Ectodermal cell (in vitro differentiated cells): ENCODE measurements at regions not wholly inside any gene's neighbourhood (a gene's known extent, or its start where the extent isn't known, plus 50 kb on each side); places are given as distances from the start of the nearest gene placed in this dataset.

Source experiments
- H3K27ac ChIP-seq: 2 replicates; pipeline ENCODE4 v1.7.0; 2013; ENCODE audit warnings: mild to moderate bottlenecking, low read depth, low read length; ENCODE audit not compliant: insufficient read depth, poor library complexity, severe bottlenecking
- H3K27me3 ChIP-seq: 2 replicates; pipeline ENCODE4 v1.7.0; 2013; ENCODE audit warnings: mild to moderate bottlenecking, low read length; ENCODE audit not compliant: insufficient read depth, control insufficient read depth, poor library complexity, severe bottlenecking
- H3K36me3 ChIP-seq: one replicate; pipeline ENCODE4 v1.7.0; 2013; ENCODE audit warnings: low read length; ENCODE audit not compliant: control insufficient read depth, insufficient read depth
- H3K4me1 ChIP-seq: one replicate; pipeline ENCODE4 v1.7.0; 2013; ENCODE audit warnings: low read length; ENCODE audit not compliant: control insufficient read depth, insufficient read depth
- H3K4me3 ChIP-seq: 2 replicates; pipeline ENCODE4 v1.7.0; 2013; ENCODE audit warnings: low read depth, low read length, control low read depth; ENCODE audit not compliant: insufficient read depth
- H3K9me3 ChIP-seq: 2 replicates; pipeline ENCODE4 v1.7.0; 2013; ENCODE audit warnings: mild to moderate bottlenecking, low read length, moderate library complexity; ENCODE audit not compliant: control insufficient read depth
- WGBS, 2 experiments: methylation state at CpG; one replicate each; pipeline ENCODE4 v1.1.7; 2013; ENCODE audit warnings: missing lambda C conversion rate in 2 of 2; 5-methylcytosine and 5-hydroxymethylcytosine counted together

DNA sequence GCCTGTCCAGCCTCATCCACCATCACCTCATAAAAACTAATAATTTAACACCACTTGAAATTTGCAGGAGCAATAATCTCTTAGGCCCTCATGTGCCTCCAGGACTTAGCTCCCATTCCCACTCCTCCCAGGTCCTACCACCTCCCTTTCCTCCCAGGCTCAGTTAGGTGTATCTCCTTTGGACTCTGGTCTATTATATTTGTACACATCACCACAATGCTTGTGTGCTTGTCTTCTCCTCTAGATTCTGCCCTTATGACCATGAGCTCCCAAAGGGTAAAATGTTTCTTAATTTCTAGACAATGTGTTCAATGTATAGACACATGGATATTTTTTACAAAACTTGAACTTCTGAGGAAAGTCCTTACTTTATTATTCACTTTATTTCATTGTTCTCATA is 182.0 kb upstream of the ZC3H15 start:
- Histone ChIP-seq H3K4me3 (no peak overlapping the region), H3K36me3 (no peaks in the 10 kb centered on the region), H3K9me3 (no peaks in the 10 kb centered on the region), H3K27ac (no peak overlapping the region), H3K27me3 (no peaks in the 10 kb centered on the region), H3K4me1 (no peaks in the 10 kb centered on the region)

DNA sequence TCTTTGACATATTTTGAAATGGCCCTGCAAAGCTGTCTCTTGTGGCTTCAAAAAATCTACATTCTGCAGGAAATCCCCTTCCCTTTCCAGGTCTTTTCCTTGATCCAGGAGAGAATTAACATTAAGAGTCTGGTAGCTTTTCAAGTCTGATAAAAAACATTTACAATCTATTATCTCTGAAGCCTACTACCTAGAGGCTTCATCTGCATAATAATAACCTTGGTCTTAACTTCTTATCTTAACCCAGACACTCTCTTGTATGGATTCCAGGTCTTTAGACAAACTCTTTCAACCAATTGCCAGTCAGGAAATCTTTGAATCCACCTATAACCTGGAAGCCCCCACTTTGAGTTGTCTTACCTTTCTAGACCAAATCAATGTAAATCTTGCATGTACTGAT is 179.3 kb upstream of the ZC3H15 start:
- H3K9me3 ChIP-seq = no peaks in the 10 kb centered on the region
- no peak overlapping the region for H3K4me3 ChIP-seq
- no peak overlapping the region for H3K27ac ChIP-seq
- H3K36me3 ChIP-seq = no peaks in the 10 kb centered on the region
- no peaks in the 10 kb centered on the region for H3K27me3 ChIP-seq
- no peaks in the 10 kb centered on the region for H3K4me1 ChIP-seq

DNA sequence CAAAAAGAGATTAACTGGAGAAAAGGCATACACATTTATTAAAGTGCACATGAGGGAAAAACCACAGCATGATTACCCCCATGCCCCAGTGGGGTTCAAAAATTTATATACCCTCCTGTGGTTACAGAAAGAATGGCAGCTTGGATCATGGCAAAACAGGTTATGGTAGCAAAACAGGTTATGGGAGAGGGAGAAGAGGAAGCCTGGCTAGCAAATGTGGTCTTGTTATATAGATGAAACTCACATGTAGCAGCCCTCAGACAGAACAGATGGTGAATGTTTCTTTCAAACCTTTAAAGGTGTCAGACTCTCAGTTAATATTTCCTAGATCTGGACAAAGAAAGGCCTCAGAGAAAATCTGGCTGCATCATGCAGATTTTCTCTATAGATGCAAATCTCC is 178.2 kb upstream of the ZC3H15 start:
- Histone ChIP-seq H3K4me1 (no peaks in the 10 kb centered on the region), H3K27ac (no peak overlapping the region), H3K36me3 (no peaks in the 10 kb centered on the region)

DNA sequence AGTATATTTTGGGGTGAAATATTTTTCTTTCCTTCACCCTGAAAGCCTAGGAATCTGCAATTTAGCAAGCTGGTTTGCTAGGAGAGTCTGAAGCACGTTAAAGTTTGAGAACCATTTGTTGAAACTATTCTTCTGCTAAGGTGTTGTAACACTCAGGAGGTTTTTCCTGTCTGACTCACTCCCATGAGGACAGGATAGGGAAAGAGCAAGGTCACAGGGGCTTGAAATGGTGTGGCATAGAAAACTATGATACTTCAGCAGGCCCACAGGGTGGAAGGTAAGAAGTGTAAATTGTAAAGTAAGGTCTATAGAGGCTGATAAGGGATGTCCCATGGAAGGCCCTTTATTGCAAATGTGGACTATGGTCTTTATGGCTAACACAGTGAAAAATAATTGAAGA is 177.7 kb upstream of the ZC3H15 start:
- WGBS, 2 experiments = 23 to 55% methylated on average over 1 of the region's 1 CpG
- H3K4me3 ChIP-seq = no peak overlapping the region
- H3K27me3 ChIP-seq = no peaks in the 10 kb centered on the region
- no peaks in the 10 kb centered on the region for H3K4me1 ChIP-seq
- H3K27ac ChIP-seq = no peak overlapping the region
- no peaks in the 10 kb centered on the region for H3K36me3 ChIP-seq
- no peaks in the 10 kb centered on the region for H3K9me3 ChIP-seq

More for the DNA sequence above, 178.2 kb upstream of the ZC3H15 start:
- H3K4me3 ChIP-seq = no peak overlapping the region
- no peaks in the 10 kb centered on the region for H3K27me3 ChIP-seq
- no peaks in the 10 kb centered on the region for H3K9me3 ChIP-seq

DNA sequence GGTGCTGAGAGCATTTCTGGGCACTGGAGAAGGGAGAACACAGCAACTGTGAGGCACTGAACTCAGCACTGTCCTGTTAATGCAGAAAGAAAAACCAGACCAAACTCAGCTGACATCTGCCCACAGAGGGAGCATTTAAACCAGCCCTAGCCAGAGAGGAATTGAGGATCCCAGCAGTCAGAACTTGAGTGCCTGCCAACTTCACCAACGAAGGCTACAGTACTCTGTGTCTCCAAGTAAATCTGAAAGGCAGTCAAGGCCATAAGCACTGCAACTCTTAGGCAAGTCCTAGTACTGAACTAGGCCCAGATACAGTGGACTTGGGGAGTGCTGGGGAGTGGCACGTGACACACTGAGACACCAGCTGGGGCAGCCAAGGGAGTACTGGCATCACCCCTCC is 176.2 kb upstream of the ZC3H15 start:
- H3K27me3 ChIP-seq = no peaks in the 10 kb centered on the region
- 94 to 96% methylated on average over 2 of the region's 2 CpGs for WGBS, 2 experiments
- H3K4me1 ChIP-seq = no peaks in the 10 kb centered on the region
- H3K27ac ChIP-seq = no peak overlapping the region
- H3K4me3 ChIP-seq = no peak overlapping the region
- H3K9me3 ChIP-seq = no peaks in the 10 kb centered on the region
- no peaks in the 10 kb centered on the region for H3K36me3 ChIP-seq

DNA sequence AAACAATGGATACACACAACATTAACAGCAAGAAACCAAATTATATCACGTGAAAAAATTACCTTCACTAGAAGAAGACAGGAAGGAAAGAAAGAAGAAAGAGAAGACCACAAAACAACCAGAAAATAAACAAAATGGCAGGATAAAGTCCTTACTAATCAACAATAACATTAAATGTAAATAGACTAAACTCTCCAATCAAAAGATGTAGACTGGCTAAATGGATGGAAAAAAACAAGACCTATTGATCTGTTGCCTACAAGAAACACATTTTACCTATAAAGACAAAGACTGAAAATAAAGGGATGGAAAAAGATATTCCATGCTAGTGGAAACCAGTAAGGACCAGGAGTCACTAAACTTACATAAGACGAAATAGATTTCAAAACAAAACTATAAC is 167.0 kb upstream of the ZC3H15 start:
- WGBS, 2 experiments = 88 to 100% methylated on average over 1 to 2 of the region's 2 CpGs
- Histone ChIP-seq H3K4me1 (no peaks in the 10 kb centered on the region), H3K27ac (no peak overlapping the region)

DNA sequence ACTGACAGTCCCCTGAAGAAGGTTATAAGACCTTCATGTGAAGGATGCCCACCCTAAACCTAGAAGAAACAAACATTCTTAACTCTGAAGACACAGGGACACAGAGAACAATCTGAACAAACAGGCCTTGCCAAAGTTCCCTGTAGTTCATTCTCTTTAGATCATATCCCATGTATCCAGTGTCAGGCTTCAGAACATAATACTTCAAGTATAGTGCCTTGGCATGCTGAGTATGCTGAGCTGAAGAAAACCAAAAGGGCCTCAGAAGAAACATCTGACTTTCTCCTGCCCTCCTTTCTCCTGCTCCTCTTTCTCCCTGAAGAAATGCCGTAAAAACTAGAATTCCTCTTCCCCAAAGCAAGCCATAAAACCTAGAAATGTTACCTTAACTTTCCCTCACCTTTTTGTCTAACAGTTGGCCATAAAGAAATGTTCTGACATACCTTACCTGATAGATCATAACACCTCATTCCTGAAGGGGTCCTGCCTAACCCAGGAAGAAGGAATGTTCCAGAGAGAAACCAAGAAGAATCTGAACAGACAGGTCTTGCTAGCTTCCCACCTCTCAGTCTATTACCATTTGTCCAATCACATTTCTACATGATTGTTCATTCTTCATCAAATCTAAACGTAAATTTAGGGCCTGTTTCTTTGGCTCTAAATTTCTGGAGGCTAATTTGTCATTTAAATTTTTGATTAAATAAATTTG is 160.1 kb upstream of the ZC3H15 start:
- no peaks in the 10 kb centered on the region for H3K27me3 ChIP-seq
- no peak overlapping the region for H3K4me3 ChIP-seq
- H3K36me3 ChIP-seq = no peaks in the 10 kb centered on the region
- no peaks in the 10 kb centered on the region for H3K9me3 ChIP-seq
- no peak overlapping the region for H3K27ac ChIP-seq
- 95% methylated on average over 1 to 2 of the region's 2 CpGs for WGBS, 2 experiments
- H3K4me1 ChIP-seq = no peaks in the 10 kb centered on the region

More for the DNA sequence above, 167.0 kb upstream of the ZC3H15 start:
- Histone ChIP-seq H3K27me3 (no peaks in the 10 kb centered on the region), H3K9me3 (no peaks in the 10 kb centered on the region), H3K36me3 (no peaks in the 10 kb centered on the region), H3K4me3 (no peak overlapping the region)

DNA sequence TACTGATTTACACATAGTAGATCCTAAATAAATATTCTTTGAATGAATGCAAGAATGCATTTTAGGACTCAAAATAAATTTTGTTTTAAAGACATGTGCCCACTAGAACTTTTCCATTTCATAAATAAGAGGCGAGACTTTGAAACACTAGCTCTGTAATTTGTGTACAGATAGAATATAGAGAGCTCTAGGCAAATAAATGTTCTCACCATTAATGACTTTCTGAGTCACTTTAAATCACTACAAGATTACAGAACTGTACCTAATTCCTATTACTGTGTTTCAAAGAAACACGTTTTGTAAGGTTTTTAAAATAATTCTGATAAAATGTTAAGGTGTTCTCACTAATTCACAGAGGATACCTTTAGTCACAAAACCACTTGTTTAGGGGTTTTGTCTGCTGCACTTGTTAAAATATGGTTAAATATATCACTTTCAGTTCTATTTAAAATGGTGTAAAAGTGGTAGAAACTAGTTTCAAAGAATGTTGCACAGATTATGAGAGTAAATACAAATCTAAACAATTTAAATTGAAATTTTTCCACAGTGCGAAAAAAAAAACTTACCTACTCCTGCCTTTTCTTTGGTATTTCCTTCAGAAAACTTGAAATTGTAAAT is 158.7 kb upstream of the ZC3H15 start:
- Histone ChIP-seq H3K9me3 (no peaks in the 10 kb centered on the region), H3K27ac (no peak overlapping the region)
- 83 to 92% methylated on average over 1 to 2 of the region's 3 CpGs for WGBS, 2 experiments

DNA sequence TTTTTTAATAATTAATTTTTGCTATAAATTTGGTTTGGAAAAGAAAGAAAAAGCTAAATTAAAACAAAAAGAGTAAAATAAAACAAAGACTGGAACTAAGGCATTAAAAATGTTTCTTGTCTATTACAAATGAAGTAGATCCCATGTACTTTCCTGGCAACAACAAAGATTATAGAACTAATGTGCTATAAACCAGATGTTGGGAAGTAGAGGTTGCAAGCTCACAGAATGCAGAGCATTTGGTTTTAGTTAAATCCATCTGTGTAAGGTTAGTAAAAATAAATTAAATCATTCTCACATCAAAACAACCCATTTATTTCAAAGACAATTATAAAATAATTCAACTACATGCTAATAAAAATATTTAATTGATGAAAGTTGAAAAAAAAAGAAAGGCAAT is 157.2 kb upstream of the ZC3H15 start:
- Histone ChIP-seq H3K27ac (no peak overlapping the region), H3K9me3 (no peaks in the 10 kb centered on the region), H3K4me1 (no peaks in the 10 kb centered on the region), H3K27me3 (no peaks in the 10 kb centered on the region), H3K4me3 (no peak overlapping the region), H3K36me3 (no peaks in the 10 kb centered on the region)

More for the DNA sequence above, 158.7 kb upstream of the ZC3H15 start:
- H3K4me1 ChIP-seq = no peaks in the 10 kb centered on the region
- H3K36me3 ChIP-seq = no peaks in the 10 kb centered on the region
- no peak overlapping the region for H3K4me3 ChIP-seq
- H3K27me3 ChIP-seq = no peaks in the 10 kb centered on the region

DNA sequence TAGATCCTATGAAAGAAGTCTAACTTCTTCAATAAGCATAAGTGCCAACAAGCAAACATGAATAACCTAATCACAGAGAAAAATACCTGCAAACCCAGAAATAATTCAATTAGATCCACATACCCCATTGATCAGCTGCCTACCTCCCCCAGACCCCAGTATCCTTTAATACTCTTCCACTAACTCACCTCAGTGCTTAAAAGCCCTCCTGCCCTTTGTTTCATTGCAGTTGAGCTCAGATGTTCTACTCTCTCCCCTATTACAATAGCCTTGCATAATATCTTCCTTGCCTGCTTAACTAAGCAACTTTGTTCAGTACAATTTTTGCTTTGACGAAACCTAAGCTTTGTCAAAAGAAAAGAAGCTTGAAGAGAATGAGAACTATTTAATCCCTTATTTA is 156.0 kb upstream of the ZC3H15 start:
- Histone ChIP-seq H3K27me3 (no peaks in the 10 kb centered on the region), H3K9me3 (no peaks in the 10 kb centered on the region), H3K4me3 (no peak overlapping the region), H3K36me3 (no peaks in the 10 kb centered on the region), H3K4me1 (no peaks in the 10 kb centered on the region), H3K27ac (no peak overlapping the region)
- WGBS, 2 experiments = 100% methylated on average over 1 of the region's 1 CpG; no CpG with 5 or more reads in 1 of the 2 experiments
